ENCODE measurements at regions not wholly inside any gene's neighbourhood (a gene's known extent, or its start where the extent isn't known, plus 50 kb on each side); places are given as distances from the start of the nearest gene placed in this dataset.
"Not testable (repeated sequence)": the region's sequence is repeated elsewhere in the genome, so short reads cannot be mapped to it uniquely, and the experiment has no call there.

GRCh38 chr4:148550788-148551187 lies 108.6 kb upstream of the NR3C2 start:
- Histone ChIP-seq H3K9me3 (ENCODE audit: severe bottlenecking) (no peaks in the 10 kb centered on the region), H3K27me3 (ENCODE audit: insufficient read depth, low read depth, severe bottlenecking) (no peaks in the 10 kb centered on the region), H3K4me3 (ENCODE audit: low read depth, low read length) (no peak overlapping the region), H3K36me3 (no peaks in the 10 kb centered on the region), H3K27ac (no peak overlapping the region)
- TF ChIP-seq, protein P1, sequence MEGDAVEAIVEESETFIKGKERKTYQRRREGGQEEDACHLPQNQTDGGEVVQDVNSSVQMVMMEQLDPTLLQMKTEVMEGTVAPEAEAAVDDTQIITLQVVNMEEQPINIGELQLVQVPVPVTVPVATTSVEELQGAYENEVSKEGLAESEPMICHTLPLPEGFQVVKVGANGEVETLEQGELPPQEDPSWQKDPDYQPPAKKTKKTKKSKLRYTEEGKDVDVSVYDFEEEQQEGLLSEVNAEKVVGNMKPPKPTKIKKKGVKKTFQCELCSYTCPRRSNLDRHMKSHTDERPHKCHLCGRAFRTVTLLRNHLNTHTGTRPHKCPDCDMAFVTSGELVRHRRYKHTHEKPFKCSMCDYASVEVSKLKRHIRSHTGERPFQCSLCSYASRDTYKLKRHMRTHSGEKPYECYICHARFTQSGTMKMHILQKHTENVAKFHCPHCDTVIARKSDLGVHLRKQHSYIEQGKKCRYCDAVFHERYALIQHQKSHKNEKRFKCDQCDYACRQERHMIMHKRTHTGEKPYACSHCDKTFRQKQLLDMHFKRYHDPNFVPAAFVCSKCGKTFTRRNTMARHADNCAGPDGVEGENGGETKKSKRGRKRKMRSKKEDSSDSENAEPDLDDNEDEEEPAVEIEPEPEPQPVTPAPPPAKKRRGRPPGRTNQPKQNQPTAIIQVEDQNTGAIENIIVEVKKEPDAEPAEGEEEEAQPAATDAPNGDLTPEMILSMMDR (IDR thresholded peaks at IDR 0.05; ENCODE audit: low read depth, low read length), result no peak
- DNase-seq, result no peak

DNA sequence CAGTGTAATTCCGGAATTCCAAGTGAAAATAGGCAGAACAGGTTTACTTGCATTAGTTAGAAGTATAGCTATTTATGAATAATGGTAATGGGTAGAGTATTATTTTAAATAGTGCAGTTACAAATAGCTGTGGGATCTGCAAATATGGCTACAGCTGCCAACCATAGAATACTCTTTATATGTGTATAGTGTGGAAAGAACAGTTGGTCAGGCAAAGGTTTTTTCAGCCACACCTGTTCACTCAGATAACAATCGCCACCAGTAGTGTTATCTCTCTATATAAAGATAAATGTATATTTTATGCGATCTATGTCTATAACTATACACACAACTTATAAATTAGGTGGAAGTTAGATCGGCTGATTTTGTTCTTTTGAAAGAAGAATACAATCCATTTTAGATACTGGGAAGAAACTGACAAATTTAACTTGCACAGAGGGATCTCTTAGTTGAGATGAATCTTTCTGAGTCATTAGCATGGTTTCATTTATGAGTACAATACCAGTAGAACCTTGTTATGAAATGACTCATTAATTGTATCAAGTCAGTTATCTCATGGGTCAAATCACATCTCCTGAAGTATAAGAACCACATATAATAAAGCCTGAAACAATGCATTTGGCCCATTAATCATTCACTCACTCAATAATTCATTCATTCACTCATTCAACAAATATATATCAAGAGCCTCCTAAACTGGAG lies 100.9 kb upstream of the NR3C2 start:
- no peak for DNase-seq
- TF ChIP-seq, protein P1 (IDR thresholded peaks at IDR 0.05; ENCODE audit: low read depth, low read length), result no peak
- Histone ChIP-seq H3K4me3 (ENCODE audit: low read depth, low read length) (no peak overlapping the region), H3K27ac (no peak overlapping the region), H3K27me3 (ENCODE audit: insufficient read depth, low read depth, severe bottlenecking) (no peaks in the 10 kb centered on the region), H3K36me3 (no peaks in the 10 kb centered on the region), H3K9me3 (ENCODE audit: severe bottlenecking) (no peaks in the 10 kb centered on the region)

DNA sequence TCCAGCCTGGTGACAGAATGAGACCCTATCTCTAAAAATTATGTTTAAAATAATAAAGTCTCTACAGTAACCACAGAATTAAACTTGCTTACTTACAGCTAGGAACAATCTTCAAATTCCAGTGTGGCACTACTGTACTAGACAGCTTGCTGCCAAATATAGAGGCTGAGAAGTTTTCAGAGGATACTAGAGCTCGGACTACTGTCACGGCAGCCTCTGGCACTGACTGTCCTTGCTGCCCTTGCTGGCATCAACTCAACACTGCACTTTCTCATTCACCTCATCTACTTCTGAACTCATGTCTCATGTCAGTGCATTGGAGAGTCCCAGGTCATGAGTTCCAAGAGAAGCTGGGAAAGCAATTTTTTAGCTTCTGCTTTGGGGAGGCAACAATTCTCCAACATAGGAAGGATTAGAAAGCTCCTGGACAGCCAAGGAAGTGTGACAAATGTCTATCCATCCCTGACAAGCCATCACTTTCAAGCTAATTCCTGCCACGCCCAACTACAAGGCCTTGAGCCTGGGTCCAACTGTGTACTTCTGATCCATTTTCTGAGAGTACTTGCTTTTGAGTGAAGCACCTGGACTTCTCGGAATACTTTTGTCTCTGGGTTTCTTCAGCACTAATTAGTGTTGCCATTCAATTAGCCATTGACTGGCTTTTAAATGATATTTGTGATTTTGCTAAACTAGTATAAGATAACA lies 98.6 kb upstream of the NR3C2 start:
- Histone ChIP-seq H3K36me3 (no peaks in the 10 kb centered on the region), H3K9me3 (ENCODE audit: severe bottlenecking) (no peaks in the 10 kb centered on the region), H3K27me3 (ENCODE audit: insufficient read depth, low read depth, severe bottlenecking) (no peaks in the 10 kb centered on the region), H3K4me3 (ENCODE audit: low read depth, low read length) (no peak overlapping the region), H3K27ac (no peak overlapping the region)
- DNase-seq, result no peak
- TF ChIP-seq, protein P1 (IDR thresholded peaks at IDR 0.05; ENCODE audit: low read depth, low read length), result no peak

DNA sequence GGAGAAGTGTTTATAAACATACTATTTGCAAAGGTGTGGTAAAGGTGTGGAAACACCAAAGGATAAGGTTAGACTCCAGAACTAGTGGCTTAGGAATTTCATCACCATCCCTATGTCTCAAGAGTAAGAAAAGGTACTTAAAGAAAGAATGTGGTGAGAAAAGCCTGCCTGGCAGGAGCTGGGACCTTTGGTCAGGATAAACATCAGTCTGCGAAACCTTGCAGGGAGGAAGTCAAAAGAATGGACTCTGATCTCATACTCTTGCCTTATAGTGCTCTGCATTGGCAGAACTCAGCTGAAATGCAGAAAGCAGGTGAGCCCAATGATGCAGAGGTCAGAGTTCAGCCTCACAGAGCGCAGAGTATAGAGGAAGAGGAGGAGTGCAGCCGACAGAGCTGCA lies 97.2 kb upstream of the NR3C2 start:
- no peaks in the 10 kb centered on the region for H3K36me3 ChIP-seq
- no peak overlapping the region for H3K4me3 ChIP-seq (ENCODE audit: low read depth, low read length)
- TF ChIP-seq, protein P1 (IDR thresholded peaks at IDR 0.05; ENCODE audit: low read depth, low read length), result no peak
- peaks cover 4% of the 10 kb centered on the region for H3K9me3 ChIP-seq (ENCODE audit: severe bottlenecking)
- H3K27me3 ChIP-seq (ENCODE audit: insufficient read depth, low read depth, severe bottlenecking), result no peaks in the 10 kb centered on the region
- DNase-seq, result no peak
- no peak overlapping the region for H3K27ac ChIP-seq

DNA sequence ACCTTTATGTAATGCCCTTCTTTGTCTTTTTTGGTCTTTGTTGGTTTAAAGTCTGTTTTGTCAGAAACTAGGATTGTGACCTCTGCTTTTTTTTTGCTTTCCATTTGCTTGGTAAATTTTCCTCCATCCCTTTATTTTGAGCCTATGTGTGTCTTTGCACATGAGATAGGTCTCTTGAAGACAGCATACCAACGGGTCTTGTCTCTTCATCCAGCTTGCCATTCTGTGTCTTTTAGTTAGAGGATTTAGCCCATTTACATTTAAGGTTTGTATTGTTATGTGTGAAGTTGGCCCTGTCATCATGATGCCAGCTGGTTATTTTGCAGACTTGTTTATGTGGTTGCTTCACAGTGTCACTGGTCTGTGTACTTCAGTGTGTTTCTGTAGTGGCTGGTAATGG lies 91.6 kb upstream of the NR3C2 start:
- not testable (repeated sequence) for H3K4me3 ChIP-seq (ENCODE audit: low read depth, low read length); DNase-seq; H3K36me3 ChIP-seq; H3K27ac ChIP-seq; H3K27me3 ChIP-seq (ENCODE audit: insufficient read depth, low read depth, severe bottlenecking)
- peaks cover 11% of the 10 kb centered on the region for H3K9me3 ChIP-seq (ENCODE audit: severe bottlenecking)

DNA sequence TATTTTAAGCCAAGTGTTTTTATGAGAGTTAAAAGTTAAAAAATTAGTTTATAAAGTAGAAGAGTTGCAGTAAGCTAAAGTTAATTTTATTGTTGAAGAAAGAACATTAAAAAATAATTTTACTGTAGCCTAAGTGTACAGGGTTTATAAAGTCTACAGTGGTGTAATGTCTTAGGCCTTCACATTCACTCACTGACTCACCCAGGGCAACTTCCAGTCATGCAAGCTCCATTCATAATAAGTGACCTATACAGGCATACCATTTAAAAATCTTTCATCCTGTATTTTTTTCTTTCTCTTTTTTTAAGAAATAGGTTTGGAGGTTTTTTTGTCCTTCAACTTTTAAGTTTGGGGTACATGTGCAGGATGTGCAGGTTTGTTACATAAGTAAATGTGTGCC lies 87.9 kb upstream of the NR3C2 start:
- DNase-seq, result no peak
- no peak overlapping the region for H3K27ac ChIP-seq
- no peaks in the 10 kb centered on the region for H3K27me3 ChIP-seq (ENCODE audit: insufficient read depth, low read depth, severe bottlenecking)
- H3K4me3 ChIP-seq (ENCODE audit: low read depth, low read length), result no peak overlapping the region
- no peaks in the 10 kb centered on the region for H3K36me3 ChIP-seq
- H3K9me3 ChIP-seq (ENCODE audit: severe bottlenecking), result peaks cover 11% of the 10 kb centered on the region
- TF ChIP-seq, protein P1 (IDR thresholded peaks at IDR 0.05; ENCODE audit: low read depth, low read length), result no peak

All from WERI-Rb-1 (cell line).